Fibroblast of upper back skin (primary cell): ENCODE measurements at regions not wholly inside any gene's neighbourhood (a gene's known extent, or its start where the extent isn't known, plus 50 kb on each side); places are given as distances from the start of the nearest gene placed in this dataset.
"Not testable (repeated sequence)": the region's sequence is repeated elsewhere in the genome, so short reads cannot be mapped to it uniquely, and the experiment has no call there.

ENCODE experiments used
- DNase-seq: peaks from one replicate; pipeline ENCODE4 v3.0.0-alpha.2; 2013

DNA sequence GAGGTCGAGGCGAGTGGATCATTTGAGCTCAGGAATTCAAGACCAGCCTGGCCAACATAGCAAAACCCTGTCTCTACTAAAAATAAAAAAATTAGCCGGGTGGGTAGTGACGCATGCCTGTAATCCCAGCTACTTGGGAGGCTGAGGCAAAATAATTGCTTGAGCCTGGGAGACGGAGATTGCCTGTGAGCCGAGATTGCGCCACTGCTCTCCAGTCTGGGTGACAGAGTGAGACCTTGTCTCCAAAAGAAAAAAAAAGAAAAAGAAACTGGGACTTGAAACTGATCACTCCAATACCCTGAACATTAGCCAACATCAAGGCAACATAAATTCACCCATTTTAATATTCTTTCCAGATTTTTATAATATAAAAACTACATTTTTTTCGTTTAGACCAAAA, 874.6 kb upstream of the MBL2 start:
- not testable (repeated sequence) for DNase-seq

DNA sequence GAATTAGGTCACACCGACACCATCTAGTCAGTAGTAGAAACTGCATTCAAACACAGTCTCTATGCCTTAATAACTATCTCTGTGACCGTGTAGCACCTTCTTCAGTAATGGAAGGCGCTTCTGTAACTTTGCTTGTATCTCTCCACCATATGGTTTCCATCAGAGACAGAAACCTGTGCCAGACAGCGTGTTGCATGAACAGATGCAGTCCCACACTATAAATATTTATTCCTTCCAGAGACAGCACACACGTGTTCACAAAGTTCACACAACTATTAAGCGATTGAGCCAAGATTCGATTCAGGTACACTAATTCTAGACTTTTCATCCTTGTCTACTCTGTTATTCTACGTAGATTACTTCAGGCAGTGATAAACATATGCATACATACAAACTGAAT, 873.9 kb upstream of the MBL2 start:
- DNase-seq: no peak

DNA sequence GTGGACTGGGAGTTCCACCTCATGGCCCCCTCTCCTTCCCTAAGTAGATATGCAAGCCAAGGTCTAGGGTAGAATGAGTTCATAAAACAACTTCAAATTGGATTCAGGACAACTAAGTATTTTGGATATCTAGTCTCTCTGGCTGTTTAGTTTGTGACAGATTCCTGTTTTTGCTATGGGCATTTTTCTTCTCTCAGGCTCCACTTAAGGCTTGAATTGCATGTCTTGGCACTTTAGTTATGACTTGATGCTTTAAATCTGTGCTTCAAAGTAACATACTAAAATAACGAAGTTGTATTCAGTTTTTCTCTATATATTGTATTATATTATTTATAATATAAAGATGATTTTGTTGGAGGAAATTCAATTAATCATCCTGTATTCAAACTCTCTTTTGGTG, 873.4 kb upstream of the MBL2 start:
- no peak for DNase-seq

DNA sequence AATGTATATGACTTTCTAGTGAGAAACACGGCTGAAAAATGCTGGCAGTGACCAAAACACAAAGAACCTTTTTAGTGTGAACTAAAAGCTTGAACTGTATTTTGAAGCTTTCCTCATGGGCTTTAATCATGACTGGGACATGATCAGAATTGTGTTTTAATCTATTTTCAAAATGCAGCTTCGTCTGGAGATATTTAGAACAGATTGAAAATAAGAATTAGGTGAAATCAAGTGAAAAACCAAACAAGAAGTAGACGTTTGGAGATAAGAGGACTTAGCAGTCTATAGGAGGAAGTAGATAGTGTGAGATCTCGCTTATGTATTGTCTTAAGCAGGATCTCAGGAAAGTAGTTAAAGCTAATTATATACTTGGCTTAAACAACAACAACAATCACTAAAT, 865.4 kb upstream of the MBL2 start:
- DNase-seq: no peak

DNA sequence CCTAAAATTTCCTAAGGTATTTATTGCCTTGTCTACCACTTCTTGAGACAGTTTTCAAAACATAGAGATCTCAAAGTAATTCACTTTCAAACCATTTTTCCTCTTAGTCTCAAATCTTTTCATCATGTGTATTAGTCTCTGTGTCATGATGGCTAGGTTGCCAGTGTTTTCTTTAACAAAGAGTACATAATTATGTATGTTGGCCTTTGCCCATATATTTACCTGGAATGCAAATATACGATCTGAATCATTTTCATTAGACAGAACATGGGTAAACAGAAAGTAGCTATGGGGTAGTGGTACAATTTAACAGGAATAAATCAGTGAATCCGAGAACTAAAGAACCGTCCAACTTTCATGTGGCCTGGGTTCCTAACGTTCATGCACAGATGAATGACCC, 852.1 kb upstream of the MBL2 start:
- DNase-seq: no peak

DNA sequence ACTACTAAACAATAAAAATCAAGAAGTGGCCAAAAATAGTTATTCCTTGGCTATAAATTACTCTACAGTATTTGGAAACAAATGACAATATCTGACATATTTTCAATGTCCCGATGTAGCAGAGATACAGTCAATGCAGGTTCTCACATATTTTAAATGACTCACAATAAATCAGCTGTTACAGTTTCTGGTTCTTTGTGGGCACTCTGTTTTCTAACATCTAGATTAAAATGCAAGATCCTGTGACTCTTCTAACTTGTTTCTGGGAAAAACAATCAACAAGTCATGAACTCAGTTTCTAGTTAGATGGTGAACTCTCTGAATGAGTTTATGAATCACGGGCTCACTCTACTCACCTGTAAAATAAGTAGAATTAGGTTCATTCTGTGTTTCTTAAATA, 849.6 kb upstream of the MBL2 start:
- no peak for DNase-seq

DNA sequence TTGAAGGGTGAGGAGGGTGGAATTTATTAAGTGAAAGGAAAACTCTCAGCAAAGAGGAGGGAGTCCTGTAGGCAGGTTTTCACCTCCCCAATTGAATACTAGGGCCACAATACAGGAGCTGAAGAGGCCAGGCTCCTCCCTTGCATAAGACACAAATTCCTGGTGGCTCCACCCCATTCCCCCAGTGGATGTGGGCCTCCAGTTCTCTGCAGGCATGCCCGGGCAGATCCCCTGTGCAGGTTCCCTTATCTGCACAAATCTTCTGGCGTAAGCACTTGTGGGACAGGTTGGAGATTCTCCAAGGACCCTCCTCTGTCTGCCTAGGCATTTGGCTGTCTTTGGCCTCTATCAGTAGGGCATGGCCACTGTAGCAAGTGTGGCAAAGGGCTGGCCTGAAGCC, 847.1 kb upstream of the MBL2 start:
- no peak for DNase-seq

DNA sequence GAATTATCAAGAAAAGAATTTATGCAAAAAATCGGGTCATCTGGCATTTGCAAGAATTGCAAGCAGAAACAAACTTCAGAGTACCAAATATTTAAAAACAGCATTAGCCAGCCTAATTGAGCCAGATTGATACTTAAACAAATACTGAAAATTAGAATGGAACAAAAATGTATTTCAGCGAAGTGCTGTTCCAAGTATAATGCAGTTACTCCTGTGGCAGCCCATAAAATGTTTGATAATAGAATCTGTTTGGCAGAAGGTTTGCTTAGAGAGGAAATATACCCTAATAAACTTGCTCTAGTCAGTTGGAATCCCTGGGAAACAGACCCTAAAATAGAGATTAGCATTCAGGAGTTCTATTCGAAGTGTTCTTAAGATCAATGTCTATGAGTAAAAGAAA, 835.1 kb upstream of the MBL2 start:
- no peak for DNase-seq

DNA sequence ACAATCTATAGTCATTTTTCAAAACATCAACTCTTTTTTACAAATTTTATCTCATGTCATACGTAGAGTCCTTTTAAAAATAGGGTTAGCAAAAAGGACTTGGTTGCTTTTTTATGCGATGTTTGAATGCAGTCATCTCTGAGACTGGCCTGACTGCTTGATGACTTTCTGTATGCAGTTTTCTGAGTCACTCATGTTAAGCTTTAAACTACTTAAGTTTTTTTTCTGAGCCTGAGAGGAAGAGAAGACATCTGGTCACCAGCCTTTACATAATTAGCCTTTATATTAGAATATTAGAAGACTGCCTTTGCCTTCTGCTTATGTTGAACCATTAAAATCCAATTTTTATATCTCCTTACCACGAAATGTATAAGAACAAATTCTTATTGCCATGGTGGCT, 834.4 kb upstream of the MBL2 start:
- no peak for DNase-seq

DNA sequence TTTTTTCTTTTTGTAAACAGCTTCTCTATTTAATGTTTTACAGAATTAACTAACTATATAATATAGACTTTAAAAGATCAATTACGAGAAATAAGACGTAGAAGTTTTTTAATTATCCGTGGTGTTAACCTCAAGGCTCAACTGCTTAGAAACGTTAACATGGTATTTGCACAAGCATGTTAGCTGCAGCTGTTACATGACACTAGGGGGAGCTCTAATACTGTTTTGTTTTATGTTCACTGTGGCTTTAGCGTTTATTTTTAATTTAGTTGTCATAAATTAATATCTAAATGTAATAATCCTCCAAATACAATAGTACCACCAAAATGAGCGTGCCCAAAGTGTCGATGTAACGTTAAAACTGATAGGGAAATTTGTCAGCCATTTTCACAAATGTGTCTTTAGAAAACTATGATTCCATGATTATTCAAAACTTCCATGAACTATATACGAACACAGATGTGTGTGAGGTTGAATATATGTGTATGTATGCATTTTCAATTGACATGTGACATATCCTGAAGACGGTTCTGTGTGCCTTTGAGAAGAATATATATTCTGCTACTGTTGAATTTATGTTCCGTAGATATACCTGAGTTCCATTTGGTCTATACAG, 828.8 kb upstream of the MBL2 start:
- peak; percentile 18 for DNase-seq

DNA sequence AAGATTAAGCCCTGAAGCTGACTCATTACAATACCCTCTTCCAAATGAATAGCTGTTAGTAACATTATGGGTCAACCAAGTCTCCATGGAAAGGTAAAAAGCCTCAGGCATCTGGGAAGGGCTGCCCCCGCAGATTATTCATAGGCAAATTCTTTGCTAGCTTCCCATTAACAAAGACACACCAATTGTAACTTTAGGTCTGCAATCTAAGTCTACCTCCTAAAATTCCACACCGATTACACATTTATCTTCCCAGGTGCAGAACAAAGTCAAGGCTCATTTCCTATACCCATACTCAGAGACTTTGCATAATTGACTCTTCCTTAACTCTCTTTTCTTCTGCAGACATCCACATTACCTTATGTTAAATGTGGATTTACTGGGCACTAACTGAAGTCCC, 826.3 kb upstream of the MBL2 start:
- no peak for DNase-seq

DNA sequence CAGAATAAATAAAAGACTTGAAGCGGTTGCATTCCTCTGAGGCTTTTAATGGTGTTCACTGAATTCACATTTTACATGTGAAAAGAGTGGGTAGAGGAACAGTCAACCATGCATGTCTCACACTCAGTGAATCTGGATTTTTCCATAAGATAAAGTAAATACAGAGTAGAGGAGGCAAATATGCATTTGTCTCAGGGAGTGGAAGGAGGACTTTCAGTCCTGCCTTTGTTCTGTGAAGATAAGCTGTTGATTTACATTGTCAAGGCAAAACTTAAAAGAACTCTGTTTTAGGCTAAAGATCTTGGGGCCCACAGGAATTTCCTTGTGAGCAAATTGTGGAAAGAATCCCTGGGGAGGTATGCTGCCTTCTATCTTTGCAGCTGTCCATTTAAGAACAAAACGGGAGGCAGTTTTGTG, 825.3 kb upstream of the MBL2 start:
- peak; percentile 7 for DNase-seq

DNA sequence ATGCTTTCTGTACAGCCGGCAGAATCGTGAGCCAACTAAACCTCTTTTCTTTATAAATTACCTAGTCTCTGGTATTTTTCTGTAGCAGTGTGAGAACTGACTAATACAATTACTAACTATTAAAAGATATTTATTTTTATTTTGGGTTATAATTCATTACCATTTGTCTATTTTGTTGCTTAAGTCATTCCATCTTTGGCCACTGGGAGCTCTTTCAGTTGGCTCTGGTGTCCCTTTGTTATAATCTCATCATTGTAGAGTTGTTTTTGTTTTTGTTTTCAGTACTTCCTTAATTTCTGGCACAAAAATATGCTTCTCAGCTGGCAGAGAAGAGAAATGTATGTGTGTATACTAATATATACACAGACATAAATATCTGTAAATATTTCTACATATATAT, 807.9 kb upstream of the MBL2 start:
- DNase-seq: no peak

DNA sequence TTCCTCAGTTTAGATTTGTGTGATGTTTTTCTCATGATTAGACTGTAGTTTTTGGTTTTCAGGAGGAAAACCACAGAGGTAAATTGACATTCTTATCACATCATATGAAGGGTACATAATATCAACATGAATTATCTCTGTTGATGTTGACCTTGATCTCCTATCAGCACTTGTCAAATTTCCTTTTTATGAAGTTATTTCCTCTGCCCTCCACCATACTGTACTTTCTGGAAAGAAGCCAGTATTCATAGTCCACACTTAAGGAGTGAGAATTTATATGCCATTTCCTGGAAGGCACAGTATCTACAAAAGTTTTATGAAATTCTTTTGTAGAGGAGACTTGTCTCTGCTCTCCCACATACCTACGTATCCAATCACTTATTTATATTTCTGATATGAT, 807.2 kb upstream of the MBL2 start:
- no peak for DNase-seq

DNA sequence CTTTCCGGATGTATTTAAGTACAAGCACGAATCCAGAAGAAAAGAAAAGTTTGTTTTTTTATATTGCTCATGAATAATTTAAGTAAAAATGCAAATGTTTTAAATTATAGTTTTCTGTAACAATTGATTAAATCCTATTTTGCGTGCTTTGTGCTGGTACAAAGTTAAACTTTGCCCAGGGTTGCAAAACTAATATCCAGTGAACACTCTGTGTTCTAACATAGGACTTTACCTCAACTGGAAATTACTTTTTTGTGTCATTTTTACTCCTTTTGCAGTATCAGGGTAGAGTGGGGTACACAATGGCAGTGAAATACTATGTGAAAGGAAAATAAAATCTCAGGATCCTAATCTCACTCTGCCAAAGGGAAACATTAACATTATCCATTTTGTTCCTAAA, 801.4 kb upstream of the MBL2 start:
- DNase-seq: no peak

DNA sequence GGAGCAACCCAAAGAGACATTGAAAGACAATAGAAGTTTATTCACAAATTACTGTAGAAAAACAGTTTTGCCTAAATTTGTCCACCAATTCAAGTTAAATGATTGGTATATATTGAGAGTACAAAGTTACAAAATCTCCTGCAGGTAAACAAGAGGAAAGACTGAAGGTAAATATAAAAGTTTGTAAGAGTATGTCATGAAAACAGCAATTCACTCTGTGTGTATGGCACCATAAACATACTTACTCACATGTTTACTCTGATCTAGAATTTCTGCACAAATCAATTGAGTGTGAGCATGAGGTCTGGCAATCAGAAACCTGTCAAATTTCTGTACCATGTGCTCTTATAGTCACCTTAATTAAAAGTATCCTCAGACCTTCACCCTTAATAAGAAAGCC, 800.9 kb upstream of the MBL2 start:
- no peak for DNase-seq

DNA sequence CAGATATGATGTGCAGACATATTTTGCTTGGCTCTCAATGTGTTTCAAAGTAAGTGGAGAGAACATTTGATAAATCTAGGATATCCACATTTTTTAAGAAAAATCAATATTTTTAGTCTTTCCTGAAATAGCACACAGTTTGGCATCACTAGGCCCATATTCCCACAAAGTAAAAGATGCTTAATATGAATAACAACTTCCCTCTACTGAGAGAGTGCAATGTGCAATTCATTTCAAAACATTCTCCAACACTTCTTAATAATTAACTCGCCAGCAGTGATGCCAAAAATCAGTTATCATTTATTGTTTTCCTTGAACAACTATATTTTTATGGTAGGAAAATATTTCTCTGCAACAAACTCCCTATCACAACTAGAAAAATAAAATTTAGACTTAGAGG, 800.2 kb upstream of the MBL2 start:
- no peak for DNase-seq

DNA sequence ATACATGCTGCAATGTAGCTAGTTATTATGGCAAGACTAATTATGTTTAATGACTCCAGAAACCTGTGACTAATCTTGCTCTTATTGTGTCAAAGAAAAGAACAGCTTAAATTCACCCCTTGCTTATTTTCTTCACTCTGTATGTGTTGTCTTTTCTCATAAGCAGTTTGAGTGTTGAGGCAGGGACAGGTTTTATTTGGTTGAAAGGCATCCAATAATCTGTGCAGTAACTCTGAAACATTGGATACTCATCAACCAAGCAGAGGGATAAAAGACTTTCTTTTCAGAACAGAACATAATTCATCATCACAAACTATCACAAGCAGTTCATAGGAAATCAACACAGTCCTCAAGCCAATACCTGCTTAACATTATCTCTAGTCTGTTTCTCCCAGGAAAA, 797.6 kb upstream of the MBL2 start:
- DNase-seq: no peak

DNA sequence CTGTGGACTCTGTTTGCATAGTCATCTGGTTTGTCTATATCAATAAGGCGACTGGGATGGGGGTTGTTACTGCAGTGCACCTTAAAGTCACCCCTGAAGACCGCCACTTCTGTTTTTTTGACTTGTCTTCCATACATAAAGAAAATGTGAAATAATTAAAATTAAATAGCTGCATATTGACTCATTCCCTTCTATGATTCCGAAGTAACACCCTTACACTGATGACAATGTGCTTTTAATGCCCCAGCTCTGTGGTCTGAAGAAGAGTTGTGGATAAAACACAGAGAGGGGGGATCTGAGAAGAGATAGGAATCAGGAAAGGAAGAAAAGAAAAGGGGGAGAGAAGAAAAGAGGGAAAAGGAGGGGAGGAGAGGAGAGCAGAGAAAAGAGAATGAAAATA, 796.9 kb upstream of the MBL2 start:
- no peak for DNase-seq

DNA sequence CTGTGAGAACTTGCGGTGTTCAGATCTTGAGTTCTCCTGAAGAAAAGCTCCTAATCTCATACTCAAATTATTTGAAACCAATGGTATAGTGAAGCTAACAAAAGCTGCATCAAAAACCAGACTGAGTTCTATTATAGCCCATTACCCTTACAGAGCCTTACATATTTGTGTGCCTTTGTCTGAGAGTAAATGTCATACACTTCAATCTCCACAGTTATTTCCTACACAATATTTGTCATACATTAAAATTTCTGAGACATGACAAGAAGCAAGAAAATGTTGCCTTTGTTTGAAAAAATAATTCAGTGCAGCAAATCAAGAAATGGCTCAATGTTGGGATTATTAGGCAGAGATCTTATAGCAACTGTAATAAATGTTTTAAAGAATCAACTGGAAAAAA, 776.1 kb upstream of the MBL2 start:
- DNase-seq: no peak

DNA sequence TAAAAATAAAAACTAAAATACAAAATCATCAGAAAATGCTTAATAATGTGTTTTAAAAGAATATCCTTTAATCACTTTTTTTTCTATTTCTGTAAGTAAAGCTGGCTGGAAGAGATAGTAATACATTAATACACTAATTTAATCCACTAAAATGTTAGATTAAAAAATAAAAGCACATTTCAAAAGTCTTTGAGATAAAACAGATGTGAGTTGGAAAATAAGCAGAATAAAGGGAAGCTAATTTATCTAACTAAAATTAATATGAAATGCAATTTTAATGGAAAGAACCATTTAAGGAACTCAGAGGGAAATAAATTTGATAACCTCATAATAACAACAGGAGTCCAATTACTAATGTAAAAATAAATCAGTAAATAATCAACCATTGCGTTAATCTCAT, 774.8 kb upstream of the MBL2 start:
- DNase-seq: no peak

DNA sequence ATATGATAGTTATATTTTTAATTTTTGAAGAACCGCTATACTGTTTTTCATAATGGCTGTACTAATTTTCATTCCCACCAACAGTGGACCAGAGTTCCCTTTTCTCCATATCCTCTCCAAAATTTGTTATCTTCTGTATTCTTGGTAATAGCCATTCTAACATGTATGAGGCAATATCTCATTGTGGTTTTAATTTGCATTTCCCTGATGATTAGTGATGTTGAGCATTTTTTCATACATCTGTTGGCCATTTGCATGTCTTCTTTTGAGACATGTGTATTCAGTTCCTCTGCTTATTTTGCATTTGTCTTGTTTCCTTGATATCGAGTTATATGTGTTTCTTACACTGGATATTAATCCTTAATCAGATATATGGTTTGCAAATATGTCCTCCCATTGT, 770.8 kb upstream of the MBL2 start:
- DNase-seq: no peak

DNA sequence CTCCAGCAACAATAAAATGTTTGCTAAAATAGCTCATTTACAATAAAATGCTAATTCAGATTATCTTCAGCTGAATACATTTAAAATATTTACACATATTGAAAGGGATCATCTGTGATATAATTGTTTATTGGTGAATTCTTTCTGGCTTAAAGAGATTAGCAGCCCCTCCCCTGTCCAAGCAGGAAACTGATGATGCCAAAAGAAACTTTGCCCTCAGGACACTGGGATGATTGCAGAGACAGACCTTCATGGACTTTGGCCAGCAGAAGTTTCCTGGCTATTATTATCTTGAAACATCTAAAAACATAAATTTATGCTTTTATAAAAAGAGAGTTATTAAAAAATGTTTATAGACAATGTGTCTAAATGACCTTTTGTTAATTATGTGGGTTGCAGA, 764.9 kb upstream of the MBL2 start:
- DNase-seq: no peak

DNA sequence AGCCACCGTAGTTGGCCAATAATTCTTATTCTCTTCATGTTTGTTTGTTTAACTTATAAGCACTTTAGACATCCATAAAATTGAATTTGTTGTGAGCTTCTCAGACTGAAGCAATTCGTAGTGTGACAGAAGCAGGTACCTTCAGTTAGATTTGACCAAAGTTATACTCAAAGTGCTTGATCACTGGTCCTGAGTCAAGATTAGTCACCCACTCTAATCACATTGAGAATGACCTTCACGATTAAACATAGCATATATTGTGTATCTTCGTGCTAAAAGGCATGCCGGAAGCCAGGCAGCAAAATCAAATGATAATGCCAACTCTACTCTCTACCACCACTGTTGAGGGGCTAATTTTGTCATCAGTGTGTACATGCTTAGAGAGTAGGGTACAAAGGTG, 763.7 kb upstream of the MBL2 start:
- no peak for DNase-seq

DNA sequence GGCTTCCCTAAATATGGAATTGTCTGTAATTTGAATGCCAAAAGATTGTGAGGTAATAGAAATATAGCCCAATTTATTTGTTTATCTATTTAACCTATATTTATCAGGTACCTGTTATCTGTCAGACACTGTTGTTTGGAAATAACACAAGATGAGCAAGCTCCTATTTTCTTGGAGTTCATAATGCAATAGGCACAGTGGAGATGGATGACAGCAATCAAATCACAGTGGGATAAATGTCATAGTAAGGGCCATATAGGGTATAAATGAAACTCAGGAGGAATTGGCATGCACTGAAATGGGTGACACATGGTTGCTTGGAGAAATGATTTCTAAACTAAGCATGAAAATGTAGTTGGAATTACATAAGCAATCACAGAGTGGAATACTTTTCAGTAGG, 761.8 kb upstream of the MBL2 start:
- DNase-seq: no peak

DNA sequence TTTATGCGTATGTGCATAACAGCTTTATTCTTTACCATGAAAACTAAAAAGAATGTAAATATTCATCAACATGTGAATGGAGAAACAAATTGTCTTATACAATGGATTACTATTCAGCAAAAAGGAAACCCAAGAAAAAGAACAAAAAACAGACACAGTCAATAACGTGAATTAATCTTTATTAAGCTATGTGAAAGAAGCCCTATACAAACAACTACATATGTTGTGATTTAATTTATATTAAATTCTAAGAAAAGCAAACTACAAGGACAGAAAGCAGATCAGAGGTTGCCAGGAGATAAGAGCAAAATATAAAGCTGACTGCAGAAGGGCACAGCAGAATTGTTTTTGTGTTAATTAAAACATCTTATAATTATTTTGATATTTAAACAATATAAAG, 756.4 kb upstream of the MBL2 start:
- no peak for DNase-seq
